Left lung (tissue), 4 donors: ENCODE measurements at regions not wholly inside any gene's neighbourhood (a gene's known extent, or its start where the extent isn't known, plus 50 kb on each side); places are given as distances from the start of the nearest gene placed in this dataset.

Experiments
- ATAC-seq: fragments of 200-7000 bp; cut with Tn5 transposase; one replicate; pipeline ENCODE4 v1.9.1; 2020; ENCODE audit warnings: moderate library complexity
- DNase-seq, 4 donors: peaks; one replicate each; pipeline ENCODE4 v3.0.0-alpha.2; 2013 to 2020
- H3K27ac ChIP-seq, 2 donors: fragments of 200-600 bp; sonication (generic) in 1 of 2; one replicate each; pipeline versions ENCODE4 v1.5.0 to v1.8.0; 2020 to 2021
- H3K27me3 ChIP-seq, 2 donors: fragments of 200-600 bp; sonication (generic) in 1 of 2; one replicate each; pipeline versions ENCODE4 v1.5.0 to v1.8.0; 2020 to 2021
- H3K36me3 ChIP-seq, 2 donors: fragments of 200-600 bp; sonication (generic) in 1 of 2; one replicate each; pipeline versions ENCODE4 v1.5.0 to v1.8.0; 2020 to 2021
- H3K4me1 ChIP-seq, 2 donors: fragments of 200-600 bp; one replicate each; pipeline ENCODE4 v1.8.0; 2021
- H3K4me3 ChIP-seq, 2 donors: fragments of 200-600 bp; sonication (generic) in 1 of 2; one replicate each; pipeline versions ENCODE4 v1.5.0 to v1.8.0; 2020 to 2021; ENCODE audit warnings: mild to moderate bottlenecking in 1 of 2
- H3K9me3 ChIP-seq, 2 donors: fragments of 200-600 bp; sonication (generic) in 1 of 2; one replicate each; pipeline versions ENCODE4 v1.5.0 to v1.8.0; 2020 to 2021
- intact Hi-C, 2 donors: fragments of 100-400 bp; cut with DNase I; formaldehyde crosslinking; loops; one replicate each; pipeline versions ENCODE4 v1.11.2 to v1.14.2; 2022
- TF ChIP-seq, protein P1 (sequence below), 2 donors: fragments of 200-600 bp; sonication (generic) in 1 of 2; IDR thresholded peaks; one replicate each; pipeline versions ENCODE4 v1.5.0 to v1.8.0; 2021; ENCODE audit warnings: antibody characterized with exemption in 2 of 2
- donor health status: DM: no; HTN: yes; CAD: no.
- donor health status: DM: no; HTN: no; CAD: no.

DNA sequence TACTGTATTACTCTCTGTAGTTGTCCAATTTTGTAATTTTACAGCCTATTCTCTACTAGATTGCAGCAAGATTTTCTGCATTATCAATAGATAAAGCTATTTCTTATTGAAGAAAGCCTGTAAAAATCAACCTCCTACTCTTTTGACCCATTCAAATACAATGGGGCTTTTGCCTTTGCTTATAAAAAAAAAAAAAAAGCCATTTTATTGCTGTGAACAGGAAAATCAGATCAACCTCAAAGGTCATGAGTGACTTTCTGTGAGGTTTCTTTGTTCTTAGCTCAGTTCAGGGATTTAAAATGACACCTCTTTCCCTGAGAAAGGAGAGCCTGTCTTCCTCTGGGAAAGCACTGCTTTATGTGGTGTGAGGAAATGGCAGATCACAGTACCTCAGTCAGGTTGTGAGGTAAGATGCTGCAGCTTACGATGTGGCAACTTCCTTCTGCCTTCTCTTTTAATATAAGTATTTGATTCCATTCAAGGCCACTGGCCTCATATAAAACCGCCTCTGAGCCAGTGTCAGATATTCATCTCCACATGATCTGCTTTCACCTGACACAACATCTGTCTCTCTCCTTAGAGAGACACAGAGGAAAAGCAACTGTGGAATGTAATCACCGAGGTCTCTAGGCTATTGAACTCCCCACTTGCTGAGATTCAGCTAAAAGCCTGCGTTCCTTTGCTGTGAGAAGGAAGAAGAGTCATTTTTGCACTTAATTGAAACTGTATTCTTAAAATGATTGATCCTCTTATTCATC is 161.5 kb upstream of the MB21D2 start:
- no peaks in the 10 kb centered on the region for H3K36me3 ChIP-seq
- DNase-seq (no peak), ATAC-seq (no peak)
- intact Hi-C loops: no loop called here
- no peak overlapping the region for H3K4me3 ChIP-seq
- H3K27ac ChIP-seq: no peak overlapping the region
- H3K9me3 ChIP-seq: peaks cover 0 to 3% of the 10 kb centered on the region in 2 donors
- no peaks in the 10 kb centered on the region for H3K4me1 ChIP-seq
- TF ChIP-seq, protein P1, sequence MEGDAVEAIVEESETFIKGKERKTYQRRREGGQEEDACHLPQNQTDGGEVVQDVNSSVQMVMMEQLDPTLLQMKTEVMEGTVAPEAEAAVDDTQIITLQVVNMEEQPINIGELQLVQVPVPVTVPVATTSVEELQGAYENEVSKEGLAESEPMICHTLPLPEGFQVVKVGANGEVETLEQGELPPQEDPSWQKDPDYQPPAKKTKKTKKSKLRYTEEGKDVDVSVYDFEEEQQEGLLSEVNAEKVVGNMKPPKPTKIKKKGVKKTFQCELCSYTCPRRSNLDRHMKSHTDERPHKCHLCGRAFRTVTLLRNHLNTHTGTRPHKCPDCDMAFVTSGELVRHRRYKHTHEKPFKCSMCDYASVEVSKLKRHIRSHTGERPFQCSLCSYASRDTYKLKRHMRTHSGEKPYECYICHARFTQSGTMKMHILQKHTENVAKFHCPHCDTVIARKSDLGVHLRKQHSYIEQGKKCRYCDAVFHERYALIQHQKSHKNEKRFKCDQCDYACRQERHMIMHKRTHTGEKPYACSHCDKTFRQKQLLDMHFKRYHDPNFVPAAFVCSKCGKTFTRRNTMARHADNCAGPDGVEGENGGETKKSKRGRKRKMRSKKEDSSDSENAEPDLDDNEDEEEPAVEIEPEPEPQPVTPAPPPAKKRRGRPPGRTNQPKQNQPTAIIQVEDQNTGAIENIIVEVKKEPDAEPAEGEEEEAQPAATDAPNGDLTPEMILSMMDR (IDR thresholded peaks at IDR 0.05): no peak
- no peaks in the 10 kb centered on the region for H3K27me3 ChIP-seq

DNA sequence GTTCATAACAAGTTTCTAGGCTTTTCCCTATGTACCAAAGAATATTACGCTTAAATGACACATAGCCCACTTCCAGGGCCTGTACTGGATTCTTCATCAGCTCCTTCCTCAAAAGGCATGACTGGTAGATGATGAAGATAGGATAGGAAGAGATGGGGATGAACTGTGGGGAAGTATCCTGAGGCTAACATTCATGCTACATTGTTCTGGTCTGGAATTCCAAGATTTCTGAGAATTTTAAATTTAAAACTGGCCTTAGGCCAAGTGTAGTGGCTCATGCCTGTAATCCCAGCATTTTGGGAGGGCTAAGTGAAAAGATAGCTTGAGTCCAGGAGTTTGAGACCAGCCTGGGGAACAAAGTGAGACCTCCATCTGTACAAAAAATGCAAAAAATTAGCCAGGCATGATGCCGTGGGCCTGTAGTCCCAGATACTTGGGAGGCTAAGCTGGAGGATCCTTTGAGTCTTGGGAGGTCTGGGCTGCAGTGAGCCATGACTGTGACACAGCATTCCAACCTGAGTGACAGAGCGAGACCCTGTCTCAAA is 160.1 kb upstream of the PLAAT1 start:
- H3K36me3 ChIP-seq: no peaks in the 10 kb centered on the region
- peaks cover 0 to 3% of the 10 kb centered on the region in 2 donors for H3K9me3 ChIP-seq
- no peak overlapping the region for H3K4me3 ChIP-seq
- ATAC-seq (no peak), DNase-seq (no peak)
- no peaks in the 10 kb centered on the region for H3K27me3 ChIP-seq
- TF ChIP-seq, protein P1 (IDR thresholded peaks at IDR 0.05): no peak
- intact Hi-C loops: no loop called here
- no peaks in the 10 kb centered on the region for H3K4me1 ChIP-seq
- no peak overlapping the region for H3K27ac ChIP-seq

DNA sequence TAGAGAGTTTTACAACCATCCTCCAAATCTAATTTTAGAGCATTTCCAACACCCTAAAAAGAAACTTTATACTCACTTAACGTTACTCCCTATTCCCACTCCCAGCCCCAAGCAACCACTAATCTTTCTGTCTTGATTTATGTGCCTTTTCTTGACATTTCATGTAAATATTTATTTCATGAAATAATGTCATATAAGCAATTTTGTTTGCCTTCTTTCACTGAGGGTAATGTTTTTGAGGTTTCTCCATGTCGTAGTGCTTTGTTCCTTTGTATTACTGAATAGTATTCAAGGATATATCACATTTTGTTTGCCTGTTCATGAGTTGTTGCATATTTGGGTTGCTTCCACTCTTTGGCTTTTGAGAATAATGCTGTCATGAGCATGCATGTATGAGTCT is 155.4 kb upstream of the PLAAT1 start:
- no peak for DNase-seq
- Histone ChIP-seq H3K27ac (no peak overlapping the region), H3K27me3 (no peaks in the 10 kb centered on the region), H3K9me3 (peaks cover 0 to 3% of the 10 kb centered on the region in 2 donors), H3K36me3 (no peaks in the 10 kb centered on the region), H3K4me3 (no peak overlapping the region), H3K4me1 (no peaks in the 10 kb centered on the region)
- TF ChIP-seq, protein P1 (IDR thresholded peaks at IDR 0.05): no peak
- ATAC-seq: no peak
- intact Hi-C loops: no loop called here

DNA sequence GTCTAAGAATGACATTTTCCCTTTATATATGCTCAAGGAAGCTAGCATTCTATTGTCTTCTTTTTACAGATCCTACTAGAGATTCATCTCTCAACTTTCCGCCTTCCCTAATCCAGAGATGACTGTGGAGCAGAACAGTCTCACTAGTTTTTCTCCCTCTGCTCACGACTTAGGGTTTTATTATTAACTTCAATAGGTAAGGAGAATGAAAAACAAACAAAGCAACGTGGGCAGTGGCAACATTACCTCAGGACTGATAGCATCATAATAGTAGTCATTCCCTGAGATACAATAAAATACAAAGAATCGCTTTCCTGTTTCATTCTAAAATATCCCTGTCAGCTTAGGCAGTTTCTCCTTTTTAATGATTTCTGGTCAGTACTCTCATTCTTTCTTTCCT is 154.3 kb upstream of the PLAAT1 start:
- ATAC-seq (no peak), DNase-seq (no peak)
- Histone ChIP-seq H3K36me3 (no peaks in the 10 kb centered on the region), H3K9me3 (peaks cover 0 to 3% of the 10 kb centered on the region in 2 donors), H3K27ac (no peak overlapping the region), H3K4me1 (no peaks in the 10 kb centered on the region), H3K27me3 (no peaks in the 10 kb centered on the region), H3K4me3 (no peak overlapping the region)
- intact Hi-C loops: no loop called here
- TF ChIP-seq, protein P1 (IDR thresholded peaks at IDR 0.05): no peak

DNA sequence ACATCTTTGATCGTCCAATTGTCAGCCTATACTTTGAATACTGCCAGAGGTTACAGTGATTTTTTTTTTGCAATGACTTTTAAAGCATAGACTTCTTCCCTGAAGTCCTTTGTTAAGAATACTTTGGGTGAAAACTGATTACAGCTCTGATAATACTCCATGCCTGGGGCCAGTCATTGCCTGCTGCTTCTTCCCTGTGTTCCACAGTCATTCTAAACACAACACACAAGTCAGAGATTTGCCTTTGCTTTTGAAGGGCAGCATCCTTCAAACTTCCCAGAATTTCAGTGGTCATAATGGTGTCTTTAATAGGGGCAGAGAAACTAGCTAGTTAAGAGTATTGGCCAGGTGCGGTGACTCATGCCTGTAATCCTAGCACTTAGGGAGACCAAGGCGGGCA is 153.7 kb upstream of the PLAAT1 start:
- Histone ChIP-seq H3K4me1 (no peaks in the 10 kb centered on the region), H3K27ac (no peak overlapping the region), H3K27me3 (no peaks in the 10 kb centered on the region), H3K9me3 (peaks cover 0 to 3% of the 10 kb centered on the region in 2 donors), H3K36me3 (no peaks in the 10 kb centered on the region), H3K4me3 (no peak overlapping the region)
- DNase-seq (no peak), ATAC-seq (no peak)
- TF ChIP-seq, protein P1 (IDR thresholded peaks at IDR 0.05): no peak
- intact Hi-C loops: no loop called here
